NCI-H2227 (cell line): ENCODE measurements at regions not wholly inside any gene's neighbourhood (a gene's known extent, or its start where the extent isn't known, plus 50 kb on each side); places are given as distances from the start of the nearest gene placed in this dataset.
"Not testable (repeated sequence)": the region's sequence is repeated elsewhere in the genome, so short reads cannot be mapped to it uniquely, and the experiment has no call there.

Experiments
- DNase-seq: peaks from one replicate; lab custom pipeline; 2025; ENCODE audit not compliant: unreplicated experiment; lab: John Stamatoyannopoulos, UW

DNA sequence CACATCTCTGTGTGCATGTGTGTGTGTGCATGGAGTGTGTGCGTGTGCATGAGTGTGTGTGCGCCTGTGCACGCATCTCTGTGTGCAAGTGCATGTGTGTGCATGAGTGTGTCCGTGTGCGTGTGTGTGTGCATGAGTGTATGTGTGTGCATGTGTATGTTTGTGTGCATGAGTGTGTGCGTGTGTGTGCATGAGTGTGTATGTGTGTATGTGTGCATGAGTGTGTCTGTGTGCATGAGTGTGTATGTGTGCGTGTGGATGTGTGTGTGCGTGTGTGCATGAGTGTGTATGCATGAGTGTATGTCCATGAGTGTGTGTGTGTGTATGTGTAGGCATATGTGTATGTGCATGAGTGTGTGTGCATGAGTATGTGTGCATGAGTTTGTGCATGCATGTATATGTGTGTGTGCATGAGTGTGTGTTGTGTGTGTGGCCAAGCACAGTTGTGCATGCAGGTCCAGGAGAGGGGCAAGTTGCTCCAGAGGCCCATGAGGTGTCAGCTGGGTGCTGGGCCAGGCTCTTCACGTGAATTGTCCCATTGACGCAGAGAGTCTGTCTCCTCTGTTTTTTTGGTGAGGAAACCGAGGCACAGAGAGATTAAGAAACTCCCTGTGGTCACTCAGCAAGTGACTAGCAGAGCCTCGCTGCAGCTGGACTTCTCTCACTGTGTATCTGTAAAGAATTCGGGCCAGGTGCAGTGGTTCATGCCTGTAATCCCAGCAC lies 75.5 kb downstream of the ASB1 start:
- no peak for DNase-seq

DNA sequence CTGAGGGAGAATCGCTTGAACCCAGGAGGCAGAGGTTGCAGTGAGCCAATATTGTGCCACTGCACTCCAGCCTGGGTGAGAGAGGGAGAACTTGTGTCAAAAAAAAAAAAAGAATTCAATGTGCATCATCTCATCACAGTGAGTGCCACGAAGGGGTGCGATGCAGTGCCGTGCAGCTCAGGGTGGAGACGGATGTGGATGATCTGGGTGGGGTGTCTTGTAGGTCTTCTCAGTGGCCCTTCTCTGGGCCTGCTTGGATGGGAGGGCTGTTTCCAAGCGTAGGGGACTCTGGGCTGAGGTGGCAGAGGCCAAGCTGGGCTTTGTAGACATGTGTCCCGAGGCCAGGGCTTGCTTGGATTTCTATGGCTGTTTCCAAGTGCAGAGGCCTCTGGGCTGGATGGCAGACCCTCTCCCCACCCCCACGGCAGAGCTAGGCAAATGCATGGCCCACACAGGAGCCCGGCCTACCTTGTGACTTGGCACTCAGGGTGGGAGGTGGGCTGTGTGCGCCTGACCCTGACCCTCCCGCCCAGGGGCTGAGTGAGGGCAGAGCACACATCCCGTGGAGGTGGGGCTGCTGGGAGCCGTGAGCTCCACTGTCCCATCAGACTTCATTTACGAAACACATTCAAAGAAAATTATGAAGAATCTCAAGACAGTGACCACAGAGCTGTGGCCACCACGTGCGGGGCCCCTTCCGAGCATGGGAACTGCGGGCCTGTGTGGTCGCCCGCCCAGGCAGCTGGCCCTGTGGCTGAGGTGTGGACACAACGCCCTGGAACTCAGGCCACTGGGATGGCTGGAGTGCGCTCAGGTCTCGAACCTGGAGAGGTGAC lies 76.4 kb downstream of the ASB1 start:
- DNase-seq: no peak

GRCh38 chr2:238504181-238504931 lies 77.6 kb downstream of the ASB1 start:
- no peak for DNase-seq

DNA sequence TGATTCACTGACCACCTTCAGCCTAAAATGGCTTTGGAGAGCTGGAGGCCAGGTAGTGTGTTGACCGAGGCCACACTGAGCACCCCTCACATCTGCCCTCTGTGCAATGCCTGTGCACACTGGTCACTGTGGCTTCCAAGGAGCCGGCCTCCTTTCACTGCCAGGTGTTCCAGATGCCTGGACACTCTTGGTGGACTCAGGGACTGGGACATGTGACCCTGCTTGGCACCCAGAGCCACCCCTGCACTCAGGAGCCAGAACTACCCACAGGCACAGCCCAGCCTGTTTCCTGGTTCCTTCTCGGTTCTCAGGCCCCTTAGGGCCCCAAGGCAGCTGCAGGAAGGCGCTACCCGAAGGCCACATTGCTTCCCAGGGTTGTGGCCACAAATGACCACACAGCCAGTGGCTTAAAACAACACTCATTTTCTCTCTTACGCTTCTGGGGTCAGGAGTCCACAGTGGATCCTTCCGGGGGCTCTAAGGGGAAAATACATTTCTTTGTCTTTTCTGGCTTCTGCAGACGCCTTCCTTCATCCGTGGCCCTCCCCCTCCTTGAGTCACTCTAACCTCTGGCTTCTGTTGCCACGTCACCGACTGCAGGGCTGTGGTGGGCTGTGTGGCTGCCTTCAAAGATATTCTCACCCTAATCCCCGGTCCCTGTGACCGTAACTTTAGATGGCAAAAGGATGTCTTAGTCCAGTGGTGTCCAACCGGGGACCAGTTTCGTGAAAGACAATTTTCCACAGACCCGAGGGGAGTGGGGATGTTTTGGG lies 78.6 kb downstream of the ASB1 start:
- DNase-seq: no peak

DNA sequence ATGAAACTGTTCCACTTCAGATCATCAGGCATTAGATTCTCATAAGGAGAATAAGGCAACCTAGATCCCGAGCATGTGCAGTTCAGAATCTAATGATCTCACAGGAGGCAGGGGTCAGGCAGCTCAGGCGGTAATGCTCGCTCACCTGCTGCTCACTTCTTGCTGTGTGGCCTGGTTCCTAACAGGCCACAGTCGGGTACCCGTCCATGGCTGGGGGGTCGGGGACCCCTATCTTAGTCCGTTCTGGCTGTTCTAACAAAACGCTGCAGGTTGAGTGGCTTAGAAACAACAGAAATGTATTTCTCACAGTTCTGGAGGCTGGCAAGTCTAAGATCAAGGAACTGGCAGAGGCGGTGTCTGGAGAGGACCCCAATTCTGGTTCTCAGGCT lies 79.2 kb downstream of the ASB1 start:
- no peak for DNase-seq

DNA sequence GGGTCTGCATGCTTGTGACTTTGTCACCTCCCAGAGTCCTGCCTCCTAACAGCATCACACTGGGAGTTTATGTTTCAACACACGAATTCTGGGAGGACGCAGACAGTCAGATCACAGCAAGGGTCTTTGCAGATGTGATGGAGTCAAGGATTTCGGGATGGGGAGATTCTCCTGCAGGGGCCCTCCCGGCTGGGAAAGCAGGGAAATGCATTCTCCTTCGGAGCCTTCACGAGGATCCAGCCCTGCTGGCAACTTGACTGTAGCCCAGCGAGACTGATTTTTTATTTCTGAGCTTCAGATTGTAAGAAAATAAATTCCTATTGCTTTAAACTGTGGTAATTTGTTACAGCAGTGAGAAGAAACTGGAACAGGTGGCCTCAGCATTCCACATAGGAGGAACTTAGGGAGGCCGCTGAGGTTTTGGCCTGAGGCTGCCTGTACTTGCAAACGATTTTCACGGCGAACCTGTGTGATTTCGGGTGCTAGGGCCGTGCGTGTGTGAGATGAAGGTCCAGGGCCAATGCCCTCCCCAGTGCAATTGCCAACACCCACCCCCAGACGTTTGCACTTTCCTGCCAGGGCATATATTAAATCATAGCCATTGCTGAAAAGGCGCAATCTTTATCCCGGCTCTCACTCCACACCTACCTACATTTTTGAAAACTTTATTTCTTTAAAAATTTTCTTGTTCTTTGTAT lies 79.8 kb downstream of the ASB1 start:
- no peak for DNase-seq

- no peak for DNase-seq
These were observed 81.1 kb downstream of the ASB1 start for GRCh38 chr2:238507836-238508235.

DNA sequence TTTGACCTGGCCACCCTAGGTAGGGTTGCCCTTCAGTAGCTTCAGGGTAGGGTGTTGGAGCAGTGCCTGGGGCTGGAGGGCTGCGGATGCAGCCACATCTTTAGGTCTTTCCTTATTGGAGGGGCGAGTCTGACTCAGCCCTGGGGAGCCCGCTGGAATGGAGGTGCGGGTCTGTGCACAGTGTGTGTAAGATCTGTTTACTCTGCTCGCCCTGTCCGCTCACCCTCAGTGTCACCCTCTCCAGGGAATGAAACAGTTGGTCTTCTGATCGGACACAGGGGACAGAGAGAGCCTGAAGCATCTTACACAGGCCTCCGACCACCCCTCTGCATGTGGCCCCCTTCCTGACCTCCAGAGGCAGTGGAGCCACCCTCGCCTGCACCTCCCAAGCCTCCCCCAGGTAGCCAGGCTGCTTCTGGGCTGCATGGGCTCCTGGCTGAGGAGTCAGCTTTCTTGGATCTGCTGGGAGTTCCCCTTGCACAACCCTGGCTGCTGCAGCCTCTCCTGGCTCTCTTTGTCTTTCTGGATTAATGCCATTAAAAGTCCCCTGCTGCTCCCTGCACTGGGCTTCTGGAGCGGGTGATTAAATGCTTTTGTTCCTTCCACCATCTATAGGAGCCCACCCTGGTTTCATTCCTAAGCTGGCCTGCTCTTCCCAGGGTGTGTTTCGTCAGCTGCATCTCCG lies 82.6 kb downstream of the ASB1 start:
- no peak for DNase-seq

GRCh38 chr2:238509903-238510302 lies 83.2 kb downstream of the ASB1 start:
- DNase-seq: no peak

DNA sequence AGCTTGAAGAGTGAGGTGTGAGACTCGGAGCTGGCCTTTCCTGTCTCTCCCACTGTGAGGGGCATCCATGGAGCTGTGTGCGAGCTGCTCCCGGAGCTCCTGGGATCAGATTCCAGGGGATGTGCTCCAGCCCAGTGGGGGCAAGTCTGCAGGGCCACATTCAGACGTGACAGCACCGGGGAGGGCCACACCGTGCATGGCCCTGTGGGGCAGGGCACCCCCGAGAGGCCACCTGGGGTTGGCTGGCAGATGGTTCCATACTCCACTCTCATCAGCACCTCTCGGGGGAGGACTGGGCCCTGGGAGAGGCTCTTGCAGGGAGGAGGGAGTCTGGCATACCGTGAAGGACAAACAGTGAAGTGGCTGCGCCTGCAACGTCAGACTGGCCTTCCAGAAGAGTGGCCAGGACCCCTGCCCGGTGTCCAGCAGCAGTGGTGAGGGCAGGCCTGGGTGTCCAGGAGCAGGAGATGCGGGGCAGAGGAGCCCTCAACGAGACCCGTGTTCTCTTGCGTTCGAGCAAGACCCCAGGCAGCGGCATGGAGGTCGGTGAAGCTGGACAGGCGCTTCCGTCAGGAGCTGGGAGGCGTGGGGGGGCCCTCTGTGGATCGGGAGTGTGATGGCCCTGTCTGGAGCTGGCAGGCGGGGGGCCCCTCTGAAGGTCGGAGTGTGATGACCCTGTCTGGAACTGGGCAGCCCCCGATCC lies 84.3 kb downstream of the ASB1 start:
- DNase-seq: no peak

DNA sequence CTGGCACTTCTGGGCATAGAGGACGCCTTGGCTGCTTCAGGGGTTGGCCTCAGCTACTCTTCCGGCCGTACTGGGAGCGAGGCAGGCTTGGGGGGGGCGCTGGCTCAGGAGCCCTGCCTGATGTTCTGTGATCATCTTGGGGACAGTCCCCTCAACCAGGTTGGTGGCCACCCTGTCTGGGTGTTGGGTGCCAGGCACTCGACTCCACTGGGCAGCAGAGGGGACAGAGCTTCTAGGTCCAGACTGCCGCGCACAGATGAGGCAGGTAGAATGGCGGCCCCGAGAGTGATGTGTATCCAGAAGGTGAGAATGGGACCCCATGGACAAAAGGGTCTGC lies 84.9 kb downstream of the ASB1 start:
- DNase-seq: no peak

GRCh38 chr2:238512247-238512867 lies 85.6 kb downstream of the ASB1 start:
- no peak for DNase-seq

GRCh38 chr2:238513346-238513745 lies 86.6 kb downstream of the ASB1 start:
- no peak for DNase-seq

DNA sequence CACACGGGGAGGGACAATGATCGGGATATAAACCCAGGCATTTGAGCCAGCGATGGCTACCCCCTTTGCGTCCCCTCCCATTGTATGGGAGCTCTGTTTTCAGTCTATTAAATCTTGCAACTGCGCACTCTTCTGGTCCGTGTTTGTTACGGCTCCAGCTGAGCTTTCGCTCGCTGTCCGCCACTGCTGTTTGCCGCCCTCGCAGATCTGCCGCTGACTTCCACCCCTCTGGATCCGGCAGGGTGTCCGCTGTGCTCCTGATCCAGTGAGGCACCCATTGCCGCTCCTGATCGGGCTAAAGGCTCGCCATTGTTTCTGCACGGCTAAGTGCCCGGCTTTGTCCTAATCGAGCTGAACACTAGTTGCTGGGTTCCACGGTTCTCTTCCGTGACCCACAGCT lies 87.3 kb downstream of the ASB1 start:
- not testable (repeated sequence) for DNase-seq

GRCh38 chr2:238515377-238515776 lies 88.7 kb downstream of the ASB1 start:
- DNase-seq: no peak

- DNase-seq: no peak
These were observed 90.5 kb downstream of the ASB1 start for GRCh38 chr2:238517209-238517608.

- DNase-seq: no peak
These were observed 91.6 kb downstream of the ASB1 start for GRCh38 chr2:238518172-238518820.

DNA sequence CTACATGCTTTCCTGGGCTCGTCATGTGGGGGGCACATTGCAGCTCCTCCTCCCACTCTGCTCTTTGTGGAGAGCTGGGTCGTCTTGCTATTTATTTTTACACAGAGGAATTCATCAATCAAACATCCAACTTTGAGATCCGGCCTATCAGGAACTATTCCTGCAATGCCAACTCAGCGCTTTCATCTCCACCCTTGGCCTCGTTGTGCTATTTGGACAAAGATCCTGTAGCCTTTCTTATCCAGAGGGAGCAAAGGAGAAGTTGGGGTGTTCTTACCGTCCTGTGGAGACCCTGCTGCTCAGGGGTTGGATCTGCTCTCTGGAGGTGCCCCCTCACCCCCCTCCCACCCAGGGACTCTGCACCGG lies 92.1 kb downstream of the ASB1 start:
- DNase-seq: no peak
